HL-60 (cell line): ENCODE measurements at regions not wholly inside any gene's neighbourhood (a gene's known extent, or its start where the extent isn't known, plus 50 kb on each side); places are given as distances from the start of the nearest gene placed in this dataset.
"Not testable (repeated sequence)": the region's sequence is repeated elsewhere in the genome, so short reads cannot be mapped to it uniquely, and the experiment has no call there.

Experiments
- DNase-seq, 2 experiments: peaks; one replicate each; pipeline ENCODE4 v3.0.0-alpha.2; 2010 to 2020; ENCODE audit warnings: low read depth in 1 of 2, low spot score in 1 of 2
- H3K27ac ChIP-seq: fragments of 250-450 bp; sonication (Bioruptor Pico); replicated peaks from 2 replicates; pipeline ENCODE4 v1.5.1; 2020; ENCODE audit warnings: mild to moderate bottlenecking, moderate library complexity
- H3K27me3 ChIP-seq: fragments of 250-450 bp; sonication (Bioruptor Pico); 2 replicates; pipeline ENCODE4 v1.5.1; 2021; ENCODE audit warnings: mild to moderate bottlenecking, moderate library complexity; ENCODE audit not compliant: insufficient read depth, poor library complexity, severe bottlenecking
- H3K4me3 ChIP-seq: replicated peaks from 2 replicates; pipeline ENCODE4 v1.5.1; 2011; ENCODE audit warnings: mild to moderate bottlenecking, control low read depth, low read length; ENCODE audit not compliant: insufficient read depth
- GABPA ChIP-seq: IDR thresholded peaks from 2 replicates; pipeline ENCODE4 v1.6.1; 2012; ENCODE audit warnings: low read depth
- POLR2AphosphoS5 ChIP-seq: IDR thresholded peaks from 2 replicates; pipeline ENCODE4 v1.6.1; 2012; ENCODE audit warnings: low read depth
- SPI1 ChIP-seq: IDR thresholded peaks from 2 replicates; pipeline ENCODE4 v1.6.1; 2012; ENCODE audit warnings: low read depth, mild to moderate bottlenecking, borderline replicate concordance
- TF ChIP-seq, protein P1 (sequence below): IDR thresholded peaks from one replicate; pipeline ENCODE4 v1.5.1; 2011; ENCODE audit warnings: low read length, control low read depth, inconsistent platforms; ENCODE audit not compliant: insufficient read depth
- TF ChIP-seq, protein P2 (sequence below): IDR thresholded peaks from 2 replicates; pipeline ENCODE4 v1.6.1; 2012; ENCODE audit warnings: low read depth; ENCODE audit not compliant: insufficient replicate concordance

DNA sequence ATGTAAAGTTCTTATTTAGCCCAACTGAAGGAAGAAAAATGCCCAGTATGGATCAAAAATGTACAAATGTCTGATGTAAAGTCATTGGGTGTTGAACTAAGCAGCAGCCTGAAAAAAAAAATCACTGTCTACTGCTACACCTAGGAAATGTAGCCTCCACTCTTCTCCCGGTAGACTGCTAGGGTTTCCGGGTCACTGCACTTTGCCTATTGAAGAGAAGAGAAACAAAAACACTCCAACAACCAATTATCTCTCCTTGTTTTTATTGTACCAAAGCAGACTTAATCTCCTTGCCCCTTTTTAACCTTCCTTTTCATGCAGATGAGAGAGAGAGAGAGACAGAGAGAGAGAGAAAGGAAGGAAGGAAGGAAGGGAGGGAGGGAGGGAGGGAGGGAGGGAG lies 140.2 kb upstream of the SETMAR start:
- no peak for TF ChIP-seq POLR2AphosphoS5
- TF ChIP-seq GABPA, result no peak
- TF ChIP-seq, protein P1, sequence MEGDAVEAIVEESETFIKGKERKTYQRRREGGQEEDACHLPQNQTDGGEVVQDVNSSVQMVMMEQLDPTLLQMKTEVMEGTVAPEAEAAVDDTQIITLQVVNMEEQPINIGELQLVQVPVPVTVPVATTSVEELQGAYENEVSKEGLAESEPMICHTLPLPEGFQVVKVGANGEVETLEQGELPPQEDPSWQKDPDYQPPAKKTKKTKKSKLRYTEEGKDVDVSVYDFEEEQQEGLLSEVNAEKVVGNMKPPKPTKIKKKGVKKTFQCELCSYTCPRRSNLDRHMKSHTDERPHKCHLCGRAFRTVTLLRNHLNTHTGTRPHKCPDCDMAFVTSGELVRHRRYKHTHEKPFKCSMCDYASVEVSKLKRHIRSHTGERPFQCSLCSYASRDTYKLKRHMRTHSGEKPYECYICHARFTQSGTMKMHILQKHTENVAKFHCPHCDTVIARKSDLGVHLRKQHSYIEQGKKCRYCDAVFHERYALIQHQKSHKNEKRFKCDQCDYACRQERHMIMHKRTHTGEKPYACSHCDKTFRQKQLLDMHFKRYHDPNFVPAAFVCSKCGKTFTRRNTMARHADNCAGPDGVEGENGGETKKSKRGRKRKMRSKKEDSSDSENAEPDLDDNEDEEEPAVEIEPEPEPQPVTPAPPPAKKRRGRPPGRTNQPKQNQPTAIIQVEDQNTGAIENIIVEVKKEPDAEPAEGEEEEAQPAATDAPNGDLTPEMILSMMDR, result no peak
- TF ChIP-seq, protein P2, sequence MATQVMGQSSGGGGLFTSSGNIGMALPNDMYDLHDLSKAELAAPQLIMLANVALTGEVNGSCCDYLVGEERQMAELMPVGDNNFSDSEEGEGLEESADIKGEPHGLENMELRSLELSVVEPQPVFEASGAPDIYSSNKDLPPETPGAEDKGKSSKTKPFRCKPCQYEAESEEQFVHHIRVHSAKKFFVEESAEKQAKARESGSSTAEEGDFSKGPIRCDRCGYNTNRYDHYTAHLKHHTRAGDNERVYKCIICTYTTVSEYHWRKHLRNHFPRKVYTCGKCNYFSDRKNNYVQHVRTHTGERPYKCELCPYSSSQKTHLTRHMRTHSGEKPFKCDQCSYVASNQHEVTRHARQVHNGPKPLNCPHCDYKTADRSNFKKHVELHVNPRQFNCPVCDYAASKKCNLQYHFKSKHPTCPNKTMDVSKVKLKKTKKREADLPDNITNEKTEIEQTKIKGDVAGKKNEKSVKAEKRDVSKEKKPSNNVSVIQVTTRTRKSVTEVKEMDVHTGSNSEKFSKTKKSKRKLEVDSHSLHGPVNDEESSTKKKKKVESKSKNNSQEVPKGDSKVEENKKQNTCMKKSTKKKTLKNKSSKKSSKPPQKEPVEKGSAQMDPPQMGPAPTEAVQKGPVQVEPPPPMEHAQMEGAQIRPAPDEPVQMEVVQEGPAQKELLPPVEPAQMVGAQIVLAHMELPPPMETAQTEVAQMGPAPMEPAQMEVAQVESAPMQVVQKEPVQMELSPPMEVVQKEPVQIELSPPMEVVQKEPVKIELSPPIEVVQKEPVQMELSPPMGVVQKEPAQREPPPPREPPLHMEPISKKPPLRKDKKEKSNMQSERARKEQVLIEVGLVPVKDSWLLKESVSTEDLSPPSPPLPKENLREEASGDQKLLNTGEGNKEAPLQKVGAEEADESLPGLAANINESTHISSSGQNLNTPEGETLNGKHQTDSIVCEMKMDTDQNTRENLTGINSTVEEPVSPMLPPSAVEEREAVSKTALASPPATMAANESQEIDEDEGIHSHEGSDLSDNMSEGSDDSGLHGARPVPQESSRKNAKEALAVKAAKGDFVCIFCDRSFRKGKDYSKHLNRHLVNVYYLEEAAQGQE, result no peak
- no peak for TF ChIP-seq SPI1
- no peak overlapping the region for H3K27ac ChIP-seq
- no peak overlapping the region for H3K4me3 ChIP-seq
- DNase-seq, result no peak
- H3K27me3 ChIP-seq, result no peaks in the 10 kb centered on the region

DNA sequence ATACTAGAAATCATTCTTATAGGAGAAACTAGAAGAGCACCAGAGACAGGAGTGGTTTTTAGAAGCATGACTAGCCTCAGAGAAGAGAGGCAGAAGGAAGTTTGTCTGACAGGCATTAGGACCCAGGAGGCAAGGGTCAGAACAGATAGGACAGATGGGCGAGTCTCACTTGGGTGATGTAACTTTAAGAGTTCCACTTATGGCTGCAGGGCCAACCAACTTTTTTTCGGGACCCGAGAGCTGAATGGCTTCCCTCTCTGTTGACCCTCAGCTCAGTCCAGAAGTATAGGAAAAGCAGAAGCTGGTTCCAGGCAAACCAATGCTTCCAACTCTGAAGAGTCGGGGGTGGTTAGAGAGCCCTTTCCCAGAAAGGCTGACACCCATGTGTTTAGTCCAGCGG lies 136.6 kb upstream of the SETMAR start:
- TF ChIP-seq, protein P1, result no peak
- no peak for TF ChIP-seq POLR2AphosphoS5
- no peak for TF ChIP-seq SPI1
- TF ChIP-seq GABPA, result no peak
- TF ChIP-seq, protein P2, result no peak

DNA sequence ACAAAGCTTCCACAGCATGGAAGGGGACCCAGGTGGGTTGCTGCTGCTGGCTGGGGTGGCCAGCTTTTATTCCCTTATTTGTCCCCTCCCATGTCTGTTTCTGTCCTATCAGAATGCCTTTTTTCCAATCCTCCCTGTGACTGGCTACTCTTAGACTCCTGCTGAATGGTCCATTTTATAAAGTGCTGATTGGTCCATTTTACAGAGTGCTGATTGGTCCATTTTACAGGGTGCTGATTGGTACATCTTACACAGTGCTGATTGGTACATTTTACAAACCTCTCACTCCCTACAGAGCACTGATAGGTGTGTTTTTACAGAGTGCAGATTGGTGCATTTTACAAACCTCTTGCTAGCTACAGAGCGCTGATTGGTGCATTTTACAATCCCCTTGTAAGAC lies 135.9 kb upstream of the SETMAR start:
- not testable (repeated sequence) for H3K27ac ChIP-seq, H3K4me3 ChIP-seq, DNase-seq, H3K27me3 ChIP-seq

More for the DNA sequence above, 136.6 kb upstream of the SETMAR start:
- Histone ChIP-seq H3K4me3 (no peak overlapping the region), H3K27ac (no peak overlapping the region), H3K27me3 (peaks cover 3% of the 10 kb centered on the region)
- DNase-seq, result no peak

DNA sequence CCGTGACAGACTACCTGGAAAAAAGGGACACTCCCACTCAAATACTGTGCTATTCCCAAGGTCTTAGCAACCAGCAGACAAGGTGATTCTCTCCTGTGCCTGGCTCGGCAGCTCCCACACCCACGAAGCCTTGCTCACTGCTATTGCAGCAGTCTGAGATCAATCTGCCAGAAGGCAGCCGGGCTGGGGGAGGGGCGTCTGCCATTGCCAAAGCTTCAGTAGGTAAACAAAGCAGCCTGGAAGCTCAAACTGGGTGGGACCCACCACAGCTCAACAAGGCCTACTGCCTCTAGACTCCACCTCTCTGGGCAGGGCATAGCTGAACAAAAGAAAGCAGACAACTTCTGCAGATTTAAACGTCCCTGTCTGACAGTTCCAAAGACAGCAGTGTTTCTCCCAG lies 128.4 kb upstream of the SETMAR start:
- Histone ChIP-seq H3K27ac (no peak overlapping the region), H3K27me3 (peaks cover 5% of the 10 kb centered on the region), H3K4me3 (no peak overlapping the region)
- DNase-seq, result no peak
- TF ChIP-seq, protein P1, result no peak
- TF ChIP-seq, protein P2, result no peak
- TF ChIP-seq GABPA, result no peak
- TF ChIP-seq POLR2AphosphoS5, result no peak
- TF ChIP-seq SPI1, result no peak
